ENCODE measurements at regions not wholly inside any gene's neighbourhood (a gene's known extent, or its start where the extent isn't known, plus 50 kb on each side); places are given as distances from the start of the nearest gene placed in this dataset.

- TF ChIP-seq CEBPB (IDR thresholded peaks at IDR 0.05; ENCODE audit: low read depth, low read length) (no peak), MXI1 (IDR thresholded peaks at IDR 0.05; ENCODE audit: borderline replicate concordance, low read depth, low read length) (no peak), BHLHE40 (IDR thresholded peaks at IDR 0.05; ENCODE audit: low read depth, low read length) (no peak)
These were observed 160.6 kb downstream of the EFNB1 start for GRCh38 chrX:68989456-68989855.

Measured in IMR-90 (cell line).